NCI-H446 (cell line): ENCODE measurements at regions not wholly inside any gene's neighbourhood (a gene's known extent, or its start where the extent isn't known, plus 50 kb on each side); places are given as distances from the start of the nearest gene placed in this dataset.
A peak's percentile ranks its signal among the peaks of the same experiment; 100 is the strongest.
"Not testable (repeated sequence)": the region's sequence is repeated elsewhere in the genome, so short reads cannot be mapped to it uniquely, and the experiment has no call there.

Experiments
- DNase-seq, 2 experiments: peaks; one replicate each; lab custom pipeline; 2025; lab: John Stamatoyannopoulos, UW

DNA sequence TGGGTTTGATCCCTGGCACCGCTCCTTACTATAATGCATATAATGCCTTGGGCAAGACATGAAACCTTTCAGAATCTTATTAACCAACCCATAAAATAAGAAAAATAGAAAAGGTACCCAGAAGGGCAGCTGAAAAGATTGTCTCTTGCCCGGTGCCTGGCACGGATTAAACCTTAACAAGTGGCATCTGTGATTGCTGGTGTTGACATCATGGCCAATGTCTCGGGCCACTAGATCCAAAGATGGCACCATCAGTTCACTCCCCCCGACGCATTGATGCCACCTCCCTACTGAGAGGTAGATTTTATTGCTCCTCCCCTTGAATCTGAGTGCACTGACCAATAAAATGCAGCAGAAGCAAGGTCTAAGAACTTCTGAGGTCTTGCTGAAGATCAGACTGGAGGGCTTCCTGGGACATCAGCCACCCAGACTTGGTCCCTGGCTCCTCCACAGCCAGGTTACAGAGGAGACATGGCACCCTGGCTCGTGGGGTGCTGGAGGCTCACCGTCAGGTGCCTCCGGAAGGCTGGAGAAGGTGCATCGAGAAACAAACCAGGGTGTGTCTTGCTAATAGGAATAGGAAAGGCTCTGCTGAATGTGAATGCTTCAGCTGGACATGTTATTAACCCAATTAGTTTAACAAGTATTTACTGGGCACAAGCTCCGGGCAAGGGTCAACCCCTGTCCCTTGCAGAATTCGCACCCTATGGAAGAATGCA, 80.0 kb upstream of the COL5A1 start:
- no peak for DNase-seq

DNA sequence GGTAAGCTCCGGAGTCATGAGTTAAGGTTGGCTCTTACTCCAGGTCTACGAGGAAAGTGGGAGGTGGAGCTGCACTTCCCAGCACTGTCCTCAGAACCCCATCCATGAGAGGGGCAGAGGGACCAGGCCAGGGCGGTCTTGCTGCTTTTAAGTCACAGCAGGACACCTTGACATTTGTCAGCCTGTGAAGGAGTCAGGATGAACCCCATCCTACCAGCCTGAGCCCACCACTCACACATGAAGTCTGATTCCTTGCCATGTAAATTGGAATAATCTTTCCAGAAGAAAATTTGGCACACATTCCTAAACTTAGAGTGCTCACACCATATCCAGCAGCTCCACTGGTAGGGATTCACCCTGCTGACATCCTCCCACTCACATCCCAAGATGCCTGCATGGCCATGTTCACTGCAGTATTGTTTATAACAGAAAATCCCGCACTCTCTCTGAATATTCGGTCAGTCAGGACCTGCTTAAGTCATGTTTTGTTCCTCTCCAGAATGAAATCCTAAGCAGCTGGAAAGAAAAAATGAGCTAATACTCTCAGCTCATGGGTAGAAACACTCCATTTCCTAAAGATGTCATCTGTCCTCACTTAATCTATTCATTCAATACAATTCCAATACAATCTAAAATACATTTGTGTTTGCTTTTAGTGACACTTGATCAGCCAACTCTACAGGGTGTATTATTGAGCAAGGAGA, 79.3 kb upstream of the COL5A1 start:
- DNase-seq, result no peak

DNA sequence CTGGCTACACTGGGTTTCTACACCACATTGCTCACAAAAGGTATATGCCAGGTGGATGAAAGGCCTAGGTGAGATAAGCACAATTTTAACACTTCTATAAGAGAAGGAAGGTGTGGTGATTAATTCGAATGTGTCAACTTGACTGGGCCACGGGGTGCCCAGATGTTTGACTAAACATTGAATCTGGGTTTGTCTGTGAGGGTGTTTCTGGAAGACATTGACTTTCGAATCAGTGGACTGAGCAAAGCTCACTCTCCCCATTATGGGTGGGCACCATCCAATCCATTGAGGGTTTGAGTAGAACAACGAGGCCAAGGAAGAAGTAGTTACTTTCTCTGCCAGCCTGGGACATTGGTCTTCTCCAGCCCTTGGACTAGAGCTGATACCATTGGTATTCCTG, 78.2 kb upstream of the COL5A1 start:
- no peak for DNase-seq

DNA sequence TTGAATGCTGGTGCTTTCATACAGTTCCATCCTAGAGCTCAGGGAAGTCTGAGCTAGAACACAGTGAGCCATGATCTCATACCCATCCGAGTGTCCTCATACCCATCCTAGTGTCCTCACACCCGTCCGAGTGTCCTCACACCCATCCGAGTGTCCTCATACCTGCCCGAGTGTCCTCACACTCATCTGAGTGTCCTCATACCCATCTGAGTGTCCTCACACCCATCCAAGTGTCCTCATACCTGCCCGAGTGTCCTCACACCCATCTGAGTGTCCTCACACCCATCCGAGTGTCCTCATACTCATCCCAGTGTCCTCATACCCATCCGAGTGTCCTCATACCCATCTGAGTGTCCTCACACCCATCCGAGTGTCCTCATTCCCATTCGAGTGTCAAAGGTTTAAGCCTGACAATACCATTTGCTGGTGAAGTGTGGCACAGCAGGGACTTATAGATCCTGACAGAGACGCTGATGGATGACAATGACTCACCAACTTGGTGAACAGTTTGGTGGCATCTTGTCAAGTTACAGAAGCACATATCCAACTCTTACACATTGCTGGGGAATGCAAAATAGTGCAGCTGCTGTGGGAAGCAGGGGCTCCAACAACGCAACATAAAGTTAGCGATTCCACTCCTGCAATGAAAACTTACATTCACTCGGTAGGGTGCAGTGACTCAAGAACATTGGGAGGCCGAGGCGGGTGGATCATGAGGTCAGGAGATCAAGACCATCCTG, 77.0 kb upstream of the COL5A1 start:
- DNase-seq, result no peak

DNA sequence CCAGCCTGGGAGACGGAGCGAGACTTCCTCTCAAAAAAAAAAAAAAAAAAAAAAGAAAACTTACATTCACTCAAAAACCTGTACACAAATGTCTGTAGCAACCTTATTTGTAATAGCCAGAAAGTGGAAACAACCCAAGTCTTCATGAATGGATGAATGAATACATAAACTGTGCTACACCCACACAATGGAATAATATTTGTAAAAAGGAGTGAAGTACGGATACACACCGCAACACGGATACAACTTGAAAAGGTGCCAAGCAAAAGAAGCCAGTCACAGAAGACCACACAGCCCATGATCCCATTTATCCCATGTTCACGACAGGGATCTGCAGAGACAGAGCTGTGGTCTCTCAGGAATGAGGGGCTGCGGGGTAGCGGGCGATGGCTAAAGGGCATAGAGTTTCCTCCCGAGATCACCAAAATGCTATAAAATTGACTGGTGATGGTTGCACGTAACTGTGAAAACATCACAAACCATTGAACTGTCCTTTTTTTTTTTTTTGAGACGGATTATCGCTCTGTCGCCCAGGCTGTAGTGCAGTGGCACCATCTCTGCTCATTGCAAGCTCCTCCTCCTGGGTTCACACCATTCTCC, 76.2 kb upstream of the COL5A1 start:
- no peak for DNase-seq

DNA sequence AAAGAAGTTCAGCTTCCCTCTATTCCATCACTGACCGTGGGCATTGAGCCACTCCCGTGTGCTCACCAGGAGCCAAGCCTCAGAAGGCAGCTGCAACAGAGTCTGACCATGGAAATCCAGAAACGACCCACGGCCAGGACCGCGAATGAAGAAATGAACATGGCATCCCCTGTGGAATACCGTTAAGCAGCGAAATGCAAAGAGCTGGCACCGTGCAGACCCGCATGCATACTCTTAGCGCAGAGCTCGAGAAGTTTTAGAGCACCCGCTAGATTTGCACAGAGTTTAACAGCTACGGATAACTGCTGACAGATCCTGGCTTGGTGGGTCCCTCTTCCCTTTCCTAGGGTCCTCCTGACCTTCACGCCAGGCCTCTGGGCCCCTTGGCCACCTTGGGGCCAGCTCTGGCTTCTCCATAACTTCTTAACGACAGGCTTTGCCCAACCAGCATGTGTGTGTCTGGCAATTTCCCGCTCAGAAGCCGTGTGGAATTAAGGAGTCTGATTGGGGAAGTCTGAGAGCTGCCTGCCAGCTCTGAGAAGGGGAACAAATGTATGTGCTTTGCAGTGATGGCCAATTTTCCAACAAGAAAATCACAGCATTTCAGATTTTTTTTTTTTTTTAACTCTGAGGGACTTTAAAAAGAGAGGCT, 75.3 kb upstream of the COL5A1 start:
- DNase-seq, result no peak

DNA sequence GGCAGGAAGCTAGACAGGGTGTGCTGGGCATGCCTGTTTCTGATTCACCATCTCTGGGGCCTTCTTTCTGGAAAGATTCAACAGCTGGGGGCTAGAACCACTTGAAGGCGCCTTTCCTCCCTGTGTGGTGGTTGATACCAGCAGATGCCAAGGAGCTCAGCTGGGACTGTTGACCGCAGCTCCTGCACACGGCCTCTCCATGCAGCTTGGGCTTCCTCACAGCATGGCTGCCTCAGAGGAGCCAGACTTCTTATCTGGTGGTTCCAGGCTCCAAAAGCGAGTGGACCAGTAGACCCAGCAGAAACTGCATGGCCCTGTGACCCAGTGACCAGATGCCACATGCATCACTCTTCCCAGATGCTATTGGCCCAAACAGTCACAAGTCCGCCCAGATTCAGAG, 74.7 kb upstream of the COL5A1 start:
- DNase-seq, result no peak

DNA sequence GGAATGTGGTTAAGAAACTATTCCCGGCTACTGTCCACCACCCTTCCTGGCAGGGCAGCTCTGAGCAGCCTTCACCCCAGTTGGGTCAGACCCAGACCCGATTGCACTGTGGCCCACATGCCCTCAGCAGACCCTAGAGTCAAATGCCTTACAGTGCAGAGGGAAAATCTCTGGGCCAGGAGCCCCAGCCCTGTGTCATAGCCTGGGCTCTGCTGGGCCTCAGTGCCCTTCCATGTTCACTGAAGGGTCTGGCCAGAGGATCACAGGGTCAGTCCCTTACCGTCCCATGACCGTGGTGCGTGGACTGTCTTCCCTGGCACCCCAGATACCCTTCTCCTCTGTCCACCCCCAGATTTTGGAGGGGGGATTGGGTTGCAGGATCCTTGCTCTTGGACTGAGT, 73.5 kb upstream of the COL5A1 start:
- DNase-seq, result no peak

DNA sequence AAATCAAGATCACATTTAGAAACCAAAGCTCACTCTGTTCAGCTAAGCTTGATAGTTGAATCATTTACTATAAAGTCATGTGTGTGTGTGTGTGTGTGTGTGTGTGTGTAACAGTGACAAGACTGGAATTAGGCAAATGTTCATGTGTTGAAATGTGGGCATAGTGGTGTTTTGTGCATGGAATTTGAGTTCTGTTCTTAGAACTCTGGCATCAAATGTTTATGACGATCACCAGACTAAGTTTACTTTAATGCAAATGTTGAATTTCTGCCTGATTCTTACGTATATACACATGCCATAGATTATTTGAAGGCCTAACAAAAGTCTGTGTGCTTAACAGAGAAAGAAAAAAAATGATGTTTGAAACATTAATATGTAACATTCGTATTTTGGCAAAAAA, 72.8 kb upstream of the COL5A1 start:
- DNase-seq, result no peak

DNA sequence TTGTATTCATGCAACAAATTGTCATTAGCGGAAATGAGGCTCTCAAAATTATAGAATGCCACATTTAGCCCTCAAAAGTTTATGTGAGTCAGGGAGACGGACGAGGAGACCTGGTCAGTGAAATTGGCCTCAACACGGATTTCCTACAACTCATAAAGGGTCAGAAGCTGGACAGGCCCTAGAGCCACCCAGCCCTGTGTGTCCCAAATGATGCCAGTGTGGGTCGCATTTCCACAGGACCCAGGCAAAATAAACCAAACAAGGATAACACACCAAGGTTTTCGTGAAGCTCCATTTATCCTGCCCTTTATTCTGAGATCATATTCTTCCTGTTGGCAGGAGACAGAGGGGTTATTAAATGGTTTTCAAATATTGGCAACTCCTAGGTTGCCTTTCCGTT, 72.0 kb upstream of the COL5A1 start:
- DNase-seq, result no peak

DNA sequence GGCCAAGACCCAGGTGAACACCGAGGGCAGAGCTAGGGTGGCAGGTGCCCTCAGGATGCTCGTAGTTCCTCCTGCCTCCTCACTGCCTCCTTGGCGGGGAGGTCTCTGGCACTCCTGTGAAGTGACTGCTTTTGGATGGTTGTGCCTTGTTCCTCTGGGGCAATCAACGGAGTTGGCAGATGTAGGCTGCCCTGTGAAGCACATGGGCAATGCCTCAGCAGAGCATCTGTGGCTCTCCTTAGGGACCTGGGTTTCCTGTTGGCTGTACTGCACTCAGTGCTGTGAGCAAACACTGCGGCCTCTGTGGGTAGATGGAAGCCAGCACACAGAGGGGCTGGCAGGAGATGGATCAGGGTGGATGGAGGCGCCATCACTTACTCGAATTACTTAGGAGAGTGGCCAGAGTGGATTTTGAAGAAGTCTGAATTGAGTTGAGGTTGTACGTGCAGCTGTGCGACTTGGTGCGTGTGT, 71.4 kb upstream of the COL5A1 start:
- peak in 1 of 2 experiments; percentile 28 for DNase-seq

DNA sequence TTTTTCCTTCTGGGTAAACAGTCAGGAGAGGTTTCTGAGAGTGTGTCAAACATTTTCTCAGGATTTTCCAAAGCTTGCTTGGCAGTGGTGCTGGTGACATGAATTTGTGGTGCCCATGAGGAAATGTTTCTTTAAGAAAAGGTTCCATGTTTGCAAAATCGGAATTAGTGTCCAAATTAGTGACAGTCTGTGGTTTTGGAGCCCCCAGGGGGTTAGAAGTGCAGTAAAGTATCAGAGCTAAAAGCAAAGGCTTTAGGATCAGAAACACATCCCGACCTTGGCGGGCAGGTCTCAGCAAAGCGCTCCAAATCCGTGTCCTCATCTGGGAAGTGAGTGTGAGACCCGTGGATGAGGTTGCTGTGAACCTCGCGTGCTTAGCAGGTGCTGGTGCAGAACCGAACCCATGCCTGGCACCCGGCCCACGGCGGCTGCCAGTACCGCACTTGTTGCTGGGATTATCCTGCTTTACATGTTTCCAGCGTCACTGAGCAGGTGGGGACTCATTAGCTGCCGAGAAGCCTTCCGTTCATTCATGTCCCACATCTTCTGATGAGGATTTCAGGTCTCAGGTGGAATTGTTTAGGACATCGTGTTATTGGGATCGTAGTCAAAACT, 70.8 kb upstream of the COL5A1 start:
- DNase-seq, result no peak

DNA sequence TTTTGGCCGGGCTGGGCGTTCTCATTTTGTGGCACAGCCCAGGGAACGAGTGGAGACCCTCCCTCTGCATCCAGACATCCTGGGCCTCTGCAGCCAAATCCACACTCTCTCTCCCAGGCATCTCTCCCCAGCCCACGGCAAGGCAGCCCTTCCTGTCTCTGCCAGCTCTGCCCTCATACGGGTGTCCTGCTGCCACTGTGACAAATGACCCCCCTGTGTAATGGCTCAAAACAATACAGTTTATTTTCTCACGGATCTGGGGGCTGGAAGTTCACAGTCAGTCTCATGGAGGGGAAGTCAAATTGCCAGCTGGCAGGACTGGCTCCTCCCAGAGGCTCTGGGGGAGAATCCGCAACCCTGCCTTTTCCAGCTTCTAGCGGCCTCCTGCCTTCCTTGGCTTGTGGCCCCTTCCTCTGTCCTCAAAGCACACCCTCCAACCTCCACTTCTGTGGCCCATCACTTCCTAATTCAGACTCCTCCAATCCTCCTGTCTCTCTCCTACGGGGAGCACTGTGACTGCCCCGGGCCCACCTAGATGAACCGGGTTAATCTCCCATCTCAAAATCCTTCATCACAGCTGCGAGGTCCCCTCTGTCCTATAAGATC, 70.2 kb upstream of the COL5A1 start:
- DNase-seq, result no peak

DNA sequence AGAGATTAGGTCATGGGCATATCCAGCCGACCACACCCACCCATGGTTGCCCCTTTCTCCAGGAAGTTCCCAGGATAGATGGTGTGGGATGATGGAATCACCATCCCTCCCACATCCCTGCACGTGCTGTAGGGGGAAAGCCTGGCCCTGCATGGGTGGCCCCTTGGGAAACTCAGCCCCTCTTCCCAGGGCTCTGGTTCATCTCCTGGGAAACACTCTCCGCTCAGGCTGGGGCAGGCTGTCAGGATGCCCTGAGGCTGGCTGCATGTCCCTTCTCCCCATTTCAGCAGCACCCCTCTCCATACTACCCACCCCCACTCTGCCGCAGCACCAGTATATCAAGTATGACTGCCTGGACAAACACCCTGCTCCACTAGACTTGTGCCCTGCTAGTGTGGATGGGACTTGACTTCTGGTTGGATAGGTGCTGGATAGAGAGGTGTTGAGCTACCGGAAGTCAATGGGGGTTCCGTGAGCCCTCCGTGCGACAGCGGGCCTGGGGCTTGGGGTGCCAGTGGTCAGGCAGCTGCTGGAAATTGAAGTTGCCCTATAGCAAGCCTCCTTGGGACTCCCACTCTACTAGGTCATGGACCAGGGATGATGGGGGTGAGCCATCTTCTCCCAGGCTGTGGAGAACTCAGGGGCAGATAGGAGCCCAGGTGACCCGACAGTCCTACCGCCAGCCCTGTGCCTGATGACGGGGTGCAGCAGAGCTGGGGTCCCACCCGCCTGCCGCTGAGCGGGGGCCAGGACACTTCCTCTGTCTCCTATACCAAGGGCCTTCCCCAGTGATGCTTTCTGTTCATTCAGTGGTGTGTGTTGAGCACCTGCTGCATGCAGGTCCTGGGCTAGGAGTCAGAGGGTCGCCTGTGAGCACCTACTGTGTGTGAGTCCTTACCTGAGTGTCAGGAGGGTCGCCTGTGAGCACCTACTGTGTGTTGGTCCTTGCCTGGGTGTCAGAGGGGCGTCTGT, 69.4 kb upstream of the COL5A1 start:
- DNase-seq, result no peak

DNA sequence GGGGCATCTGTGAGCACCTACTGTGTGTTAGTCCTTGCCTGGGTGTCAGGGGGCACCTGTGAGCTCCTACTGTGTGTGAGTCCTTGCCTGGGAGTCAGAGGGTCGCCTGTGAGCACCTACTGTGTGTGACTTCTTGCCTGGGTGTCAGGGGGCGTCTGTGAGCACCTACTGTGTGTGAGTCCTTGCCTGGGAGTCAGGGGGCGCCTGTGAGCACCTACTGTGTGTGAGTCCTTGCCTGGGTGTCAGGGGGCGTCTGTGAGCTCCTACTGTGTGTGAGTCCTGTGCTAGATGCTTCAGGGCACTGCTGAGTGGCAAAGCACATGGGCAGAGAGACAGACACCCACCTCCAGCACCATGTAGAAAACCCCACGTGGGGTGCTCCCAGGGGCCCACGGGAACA, 66.9 kb upstream of the COL5A1 start:
- DNase-seq, result not testable (repeated sequence)

DNA sequence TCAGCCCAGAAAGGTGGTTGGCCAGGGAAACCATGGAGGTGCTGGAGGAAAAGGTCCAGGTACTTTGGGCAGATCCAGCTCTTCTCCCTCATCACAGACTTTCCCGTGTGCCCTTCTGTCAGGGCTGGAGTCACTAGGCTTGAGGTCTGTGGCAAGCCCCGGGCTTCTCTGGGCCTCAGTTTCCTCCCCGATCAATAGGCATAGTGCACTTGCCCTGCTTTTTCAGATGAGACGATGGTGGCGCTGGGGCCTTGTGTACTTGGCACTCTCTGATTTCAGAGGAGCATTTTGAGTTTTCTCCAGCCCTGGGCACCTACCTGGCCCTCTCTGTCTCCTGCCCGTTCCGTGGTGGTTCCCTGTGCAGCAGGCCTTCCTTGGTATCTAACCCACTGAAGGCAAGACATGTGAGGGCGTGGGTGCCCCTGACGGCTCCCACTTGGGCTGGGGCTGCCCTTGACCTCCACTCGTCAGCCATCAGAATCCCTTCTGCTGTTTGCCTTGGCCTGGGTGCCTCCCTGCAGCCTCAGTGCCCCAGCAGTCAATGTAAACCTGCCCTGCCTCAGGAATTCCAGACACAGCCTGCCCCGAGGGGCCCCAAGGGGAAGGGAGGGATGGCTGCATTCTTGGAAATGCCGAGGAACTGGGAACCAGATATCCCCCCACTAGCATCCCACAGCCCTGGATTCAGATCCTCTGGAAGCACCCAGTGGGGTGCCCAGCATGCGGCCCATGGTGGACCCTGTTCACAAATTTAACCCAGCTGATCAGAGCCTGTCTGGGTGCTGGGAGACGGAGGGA, 66.3 kb upstream of the COL5A1 start:
- no peak for DNase-seq

DNA sequence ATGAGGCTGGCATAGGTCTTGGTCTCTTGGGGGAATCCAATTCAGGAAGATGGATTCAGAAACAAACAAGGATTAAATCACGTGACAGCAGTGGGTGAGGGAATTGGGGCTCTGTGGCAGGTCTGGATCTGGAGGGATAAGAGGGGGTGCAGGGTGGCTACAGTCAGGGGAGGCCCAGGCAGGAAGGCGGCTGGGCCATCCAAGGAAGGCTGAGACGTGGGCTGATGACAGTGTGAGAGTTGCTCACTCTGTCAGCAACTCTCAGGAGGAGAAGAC, 65.8 kb upstream of the COL5A1 start:
- no peak for DNase-seq

DNA sequence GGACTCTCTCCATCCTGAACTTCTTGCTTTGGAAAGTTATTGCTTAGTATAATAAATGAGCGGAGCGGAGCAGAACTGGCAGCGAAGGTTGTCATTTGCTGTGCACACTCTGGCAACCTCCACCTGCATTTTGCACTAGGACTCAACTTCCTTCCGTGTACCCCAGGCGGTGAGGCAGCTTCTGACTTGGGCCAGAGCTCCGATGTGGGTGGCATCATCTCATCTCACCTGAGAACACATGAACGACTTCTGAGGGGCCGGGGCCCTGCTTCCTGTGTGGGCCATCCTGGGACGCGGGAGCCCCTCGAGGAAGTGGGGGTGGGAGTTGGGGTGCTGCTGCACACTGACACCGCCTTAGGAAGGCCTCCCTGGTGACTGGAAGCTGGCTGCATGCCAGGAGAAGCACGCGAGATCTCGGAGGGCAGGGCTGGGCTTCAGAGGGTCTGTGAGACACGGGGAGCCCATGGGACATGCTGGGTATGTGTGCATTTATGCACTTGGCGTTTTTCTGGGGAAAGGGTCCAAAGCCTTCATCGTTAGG, 56.5 kb upstream of the COL5A1 start:
- no peak for DNase-seq
